ENCODE measurements at regions not wholly inside any gene's neighbourhood (a gene's known extent, or its start where the extent isn't known, plus 50 kb on each side); places are given as distances from the start of the nearest gene placed in this dataset.

- Histone ChIP-seq H3K4me3 (ENCODE audit: low read length in 2 of 2) (no peak overlapping the region), H2BK15ac (ENCODE audit: low read length) (no peak overlapping the region), H3K9ac (ENCODE audit: low read depth, low read length, poor library complexity) (no peak overlapping the region), H3K79me1 (ENCODE audit: low read depth, low read length) (no peaks in the 10 kb centered on the region), H4K8ac (ENCODE audit: low read depth, low read length) (no peak overlapping the region), H3K4me2 (ENCODE audit: insufficient read depth, low read length, poor library complexity, severe bottlenecking) (no peak overlapping the region), H3K36me3 (replicated peaks in 1 of 2; ENCODE audit: control insufficient read depth in 2 of 2, insufficient read depth in 2 of 2, low read length in 2 of 2) (no peaks in the 10 kb centered on the region), H3K18ac (ENCODE audit: low read length) (no peak overlapping the region), H3K4ac (ENCODE audit: low read length) (no peak overlapping the region), H2BK12ac (ENCODE audit: low read length) (no peak overlapping the region), H2AFZ (ENCODE audit: low read length) (no peak overlapping the region), H3K9me3 (replicated peaks in 1 of 2; ENCODE audit: control insufficient read depth in 2 of 2, insufficient read depth in 1 of 2, low read depth in 1 of 2, low read length in 2 of 2) (no peaks in the 10 kb centered on the region), H4K91ac (ENCODE audit: low read depth, low read length, poor library complexity) (no peak overlapping the region), H3K27ac (replicated peaks; ENCODE audit: low read length) (no peak overlapping the region), H3K14ac (ENCODE audit: low read length) (no peak overlapping the region), H3K27me3 (ENCODE audit: control insufficient read depth in 3 of 3, insufficient read depth in 3 of 3, low read depth in 1 of 3, low read length in 3 of 3) (no peaks in the 10 kb centered on the region), H3K4me1 (ENCODE audit: control insufficient read depth in 2 of 2, insufficient read depth in 1 of 2, low read depth in 1 of 2, low read length in 2 of 2) (no peaks in the 10 kb centered on the region), H2BK120ac (ENCODE audit: low read depth, low read length) (no peak overlapping the region), H3K23ac (ENCODE audit: low read depth, low read length, poor library complexity) (no peak overlapping the region), H2AK5ac (ENCODE audit: low read depth, low read length) (no peak overlapping the region), H2BK5ac (ENCODE audit: low read length) (no peak overlapping the region)
- WGBS, 2 donors (ENCODE audit: extremely low coverage in 2 of 2, insufficient read length in 2 of 2, insufficient replicate concordance in 1 of 2) = no CpG with 5 or more reads among the region's 4 CpGs
- DNase-seq (ENCODE audit: low spot score) = no peak
These were observed 593.5 kb upstream of the FAT3 start for GRCh38 chr11:91630916-91631673.

GRCh38 chr11:91625495-91625894, 599.1 kb upstream of the FAT3 start:
- no peak for DNase-seq (ENCODE audit: low spot score)
- Histone ChIP-seq H2BK5ac (ENCODE audit: low read length) (no peak overlapping the region), H3K27me3 (ENCODE audit: control insufficient read depth in 3 of 3, insufficient read depth in 3 of 3, low read depth in 1 of 3, low read length in 3 of 3) (no peaks in the 10 kb centered on the region), H3K9me3 (replicated peaks in 1 of 2; ENCODE audit: control insufficient read depth in 2 of 2, insufficient read depth in 1 of 2, low read depth in 1 of 2, low read length in 2 of 2) (no peaks in the 10 kb centered on the region), H3K14ac (ENCODE audit: low read length) (no peak overlapping the region), H4K8ac (ENCODE audit: low read depth, low read length) (no peak overlapping the region), H2BK120ac (ENCODE audit: low read depth, low read length) (no peak overlapping the region), H3K23ac (ENCODE audit: low read depth, low read length, poor library complexity) (no peak overlapping the region), H3K4ac (ENCODE audit: low read length) (no peak overlapping the region), H3K36me3 (replicated peaks in 1 of 2; ENCODE audit: control insufficient read depth in 2 of 2, insufficient read depth in 2 of 2, low read length in 2 of 2) (no peaks in the 10 kb centered on the region), H2BK15ac (ENCODE audit: low read length) (no peak overlapping the region), H3K18ac (ENCODE audit: low read length) (no peak overlapping the region), H3K4me1 (ENCODE audit: control insufficient read depth in 2 of 2, insufficient read depth in 1 of 2, low read depth in 1 of 2, low read length in 2 of 2) (no peaks in the 10 kb centered on the region), H3K9ac (ENCODE audit: low read depth, low read length, poor library complexity) (no peak overlapping the region), H4K91ac (ENCODE audit: low read depth, low read length, poor library complexity) (no peak overlapping the region), H3K27ac (replicated peaks; ENCODE audit: low read length) (no peak overlapping the region), H3K4me2 (ENCODE audit: insufficient read depth, low read length, poor library complexity, severe bottlenecking) (no peak overlapping the region), H2BK12ac (ENCODE audit: low read length) (no peak overlapping the region), H2AK5ac (ENCODE audit: low read depth, low read length) (no peak overlapping the region), H3K79me1 (ENCODE audit: low read depth, low read length) (no peaks in the 10 kb centered on the region), H2AFZ (ENCODE audit: low read length) (no peak overlapping the region), H3K4me3 (ENCODE audit: low read length in 2 of 2) (no peak overlapping the region)
- WGBS, 2 donors (ENCODE audit: extremely low coverage in 2 of 2, insufficient read length in 2 of 2, insufficient replicate concordance in 1 of 2) = no CpG with 5 or more reads among the region's 1 CpG

DNA sequence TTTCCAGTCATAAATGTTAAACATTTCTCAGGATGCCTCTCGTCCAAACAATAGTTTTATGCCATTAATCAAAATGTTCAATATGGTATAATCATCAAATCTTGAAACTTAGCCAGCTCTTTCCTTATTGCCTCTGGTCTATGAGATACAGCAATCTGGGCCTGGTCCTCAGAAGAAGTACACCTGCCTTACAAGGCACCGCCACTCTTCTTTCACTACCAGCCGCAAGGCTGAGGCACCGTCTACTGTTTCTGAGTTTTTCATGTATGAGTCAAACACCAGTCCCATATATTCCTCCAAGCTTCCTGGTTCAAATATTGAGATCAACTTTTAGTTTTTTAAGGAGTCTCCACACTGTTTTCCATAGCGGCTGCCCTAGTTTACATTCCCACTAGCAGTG, 600.6 kb upstream of the FAT3 start:
- no peak overlapping the region for H3K23ac ChIP-seq (ENCODE audit: low read depth, low read length, poor library complexity)
- H2AK5ac ChIP-seq (ENCODE audit: low read depth, low read length) = no peak overlapping the region
- no peak overlapping the region for H4K91ac ChIP-seq (ENCODE audit: low read depth, low read length, poor library complexity)
- no peak overlapping the region for H3K4me2 ChIP-seq (ENCODE audit: insufficient read depth, low read length, poor library complexity, severe bottlenecking)
- H3K27me3 ChIP-seq (ENCODE audit: control insufficient read depth in 3 of 3, insufficient read depth in 3 of 3, low read depth in 1 of 3, low read length in 3 of 3) = no peaks in the 10 kb centered on the region
- H3K4ac ChIP-seq (ENCODE audit: low read length) = no peak overlapping the region
- no CpG with 5 or more reads among the region's 5 CpGs for WGBS, 2 donors (ENCODE audit: extremely low coverage in 2 of 2, insufficient read length in 2 of 2, insufficient replicate concordance in 1 of 2)
- no peak overlapping the region for H2BK12ac ChIP-seq (ENCODE audit: low read length)
- no peak overlapping the region for H3K27ac ChIP-seq (replicated peaks; ENCODE audit: low read length)
- H3K4me1 ChIP-seq (ENCODE audit: control insufficient read depth in 2 of 2, insufficient read depth in 1 of 2, low read depth in 1 of 2, low read length in 2 of 2) = no peaks in the 10 kb centered on the region
- H3K9me3 ChIP-seq (replicated peaks in 1 of 2; ENCODE audit: control insufficient read depth in 2 of 2, insufficient read depth in 1 of 2, low read depth in 1 of 2, low read length in 2 of 2) = no peaks in the 10 kb centered on the region
- no peak overlapping the region for H2BK5ac ChIP-seq (ENCODE audit: low read length)
- H2BK120ac ChIP-seq (ENCODE audit: low read depth, low read length) = no peak overlapping the region
- no peak overlapping the region for H3K18ac ChIP-seq (ENCODE audit: low read length)
- H4K8ac ChIP-seq (ENCODE audit: low read depth, low read length) = no peak overlapping the region
- no peak overlapping the region for H3K9ac ChIP-seq (ENCODE audit: low read depth, low read length, poor library complexity)
- H3K14ac ChIP-seq (ENCODE audit: low read length) = no peak overlapping the region
- H3K4me3 ChIP-seq (ENCODE audit: low read length in 2 of 2) = no peak overlapping the region
- H3K36me3 ChIP-seq (replicated peaks in 1 of 2; ENCODE audit: control insufficient read depth in 2 of 2, insufficient read depth in 2 of 2, low read length in 2 of 2) = no peaks in the 10 kb centered on the region
- H2BK15ac ChIP-seq (ENCODE audit: low read length) = no peak overlapping the region
- no peaks in the 10 kb centered on the region for H3K79me1 ChIP-seq (ENCODE audit: low read depth, low read length)
- H2AFZ ChIP-seq (ENCODE audit: low read length) = no peak overlapping the region
- DNase-seq (ENCODE audit: low spot score) = no peak

DNA sequence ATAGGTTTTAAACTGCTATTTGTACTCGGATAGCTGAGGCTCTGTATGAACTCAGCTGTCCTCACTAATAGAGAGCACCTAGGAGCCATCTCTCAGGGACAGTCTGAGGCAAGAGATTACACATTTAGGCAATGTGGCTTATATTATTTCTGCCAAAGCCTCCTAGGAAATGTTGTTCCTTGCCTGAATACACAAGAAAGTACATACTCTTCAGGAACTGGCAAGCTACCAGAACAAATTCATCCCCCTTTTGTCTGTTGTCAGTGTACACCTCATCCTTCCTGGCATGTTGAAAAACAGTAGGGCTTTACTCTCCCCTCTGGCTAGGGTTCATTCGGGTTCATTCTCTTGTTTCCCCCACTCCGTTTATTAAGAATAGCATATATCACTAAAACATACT, 615.9 kb upstream of the FAT3 start:
- no peaks in the 10 kb centered on the region for H3K79me1 ChIP-seq (ENCODE audit: low read depth, low read length)
- no peak overlapping the region for H2BK15ac ChIP-seq (ENCODE audit: low read length)
- H3K18ac ChIP-seq (ENCODE audit: low read length) = no peak overlapping the region
- no peak overlapping the region for H3K14ac ChIP-seq (ENCODE audit: low read length)
- H2AFZ ChIP-seq (ENCODE audit: low read length) = no peak overlapping the region
- no peak overlapping the region for H3K27ac ChIP-seq (replicated peaks; ENCODE audit: low read length)
- H3K4me2 ChIP-seq (ENCODE audit: insufficient read depth, low read length, poor library complexity, severe bottlenecking) = no peak overlapping the region
- no peaks in the 10 kb centered on the region for H3K9me3 ChIP-seq (replicated peaks in 1 of 2; ENCODE audit: control insufficient read depth in 2 of 2, insufficient read depth in 1 of 2, low read depth in 1 of 2, low read length in 2 of 2)
- H3K36me3 ChIP-seq (replicated peaks in 1 of 2; ENCODE audit: control insufficient read depth in 2 of 2, insufficient read depth in 2 of 2, low read length in 2 of 2) = no peaks in the 10 kb centered on the region
- H4K8ac ChIP-seq (ENCODE audit: low read depth, low read length) = no peak overlapping the region
- H3K23ac ChIP-seq (ENCODE audit: low read depth, low read length, poor library complexity) = no peak overlapping the region
- no peak overlapping the region for H2AK5ac ChIP-seq (ENCODE audit: low read depth, low read length)
- no peak for DNase-seq (ENCODE audit: low spot score)
- H2BK12ac ChIP-seq (ENCODE audit: low read length) = no peak overlapping the region
- H3K4me1 ChIP-seq (ENCODE audit: control insufficient read depth in 2 of 2, insufficient read depth in 1 of 2, low read depth in 1 of 2, low read length in 2 of 2) = no peaks in the 10 kb centered on the region
- no peaks in the 10 kb centered on the region for H3K27me3 ChIP-seq (ENCODE audit: control insufficient read depth in 3 of 3, insufficient read depth in 3 of 3, low read depth in 1 of 3, low read length in 3 of 3)
- H2BK5ac ChIP-seq (ENCODE audit: low read length) = no peak overlapping the region
- H4K91ac ChIP-seq (ENCODE audit: low read depth, low read length, poor library complexity) = no peak overlapping the region
- H3K4ac ChIP-seq (ENCODE audit: low read length) = no peak overlapping the region
- no peak overlapping the region for H3K4me3 ChIP-seq (ENCODE audit: low read length in 2 of 2)
- no peak overlapping the region for H2BK120ac ChIP-seq (ENCODE audit: low read depth, low read length)
- WGBS, 2 donors (ENCODE audit: extremely low coverage in 2 of 2, insufficient read length in 2 of 2, insufficient replicate concordance in 1 of 2) = no CpG with 5 or more reads among the region's 3 CpGs
- H3K9ac ChIP-seq (ENCODE audit: low read depth, low read length, poor library complexity) = no peak overlapping the region
